ENCODE measurements at regions not wholly inside any gene's neighbourhood (a gene's known extent, or its start where the extent isn't known, plus 50 kb on each side); places are given as distances from the start of the nearest gene placed in this dataset.

DNA sequence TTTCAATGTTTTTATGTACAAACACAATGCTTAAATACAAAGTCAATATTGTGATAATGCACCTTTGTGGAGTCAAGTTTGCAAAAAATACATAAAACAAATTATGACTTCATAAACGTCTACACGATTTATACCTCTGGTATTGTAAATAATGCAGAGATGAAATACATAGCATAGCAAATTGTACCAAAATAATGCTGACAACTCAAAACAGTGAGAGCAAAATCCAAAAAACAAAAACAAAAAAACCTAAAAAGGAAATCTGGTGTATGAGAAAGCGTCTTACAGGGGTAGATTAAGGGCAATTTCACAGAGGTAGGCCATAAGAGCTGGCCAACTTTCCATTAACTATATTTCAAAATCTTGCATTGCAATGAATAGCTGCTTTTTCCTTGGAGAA is 161.5 kb upstream of the LRRC7 start:
- no peak for DNase-seq
- Mint-ChIP-seq H3K27ac (no peak overlapping the region), H3K4me3 (no peak overlapping the region), H3K4me1 (ENCODE audit: low read depth) (no peaks in the 10 kb centered on the region), H3K27me3 (ENCODE audit: insufficient read depth) (no peaks in the 10 kb centered on the region; the same call in 1 of the 2 replicates), H3K36me3 (ENCODE audit: low read depth) (no peaks in the 10 kb centered on the region), H3K9me3 (peaks cover 37% of the 10 kb centered on the region)
- TF ChIP-seq, protein P1, sequence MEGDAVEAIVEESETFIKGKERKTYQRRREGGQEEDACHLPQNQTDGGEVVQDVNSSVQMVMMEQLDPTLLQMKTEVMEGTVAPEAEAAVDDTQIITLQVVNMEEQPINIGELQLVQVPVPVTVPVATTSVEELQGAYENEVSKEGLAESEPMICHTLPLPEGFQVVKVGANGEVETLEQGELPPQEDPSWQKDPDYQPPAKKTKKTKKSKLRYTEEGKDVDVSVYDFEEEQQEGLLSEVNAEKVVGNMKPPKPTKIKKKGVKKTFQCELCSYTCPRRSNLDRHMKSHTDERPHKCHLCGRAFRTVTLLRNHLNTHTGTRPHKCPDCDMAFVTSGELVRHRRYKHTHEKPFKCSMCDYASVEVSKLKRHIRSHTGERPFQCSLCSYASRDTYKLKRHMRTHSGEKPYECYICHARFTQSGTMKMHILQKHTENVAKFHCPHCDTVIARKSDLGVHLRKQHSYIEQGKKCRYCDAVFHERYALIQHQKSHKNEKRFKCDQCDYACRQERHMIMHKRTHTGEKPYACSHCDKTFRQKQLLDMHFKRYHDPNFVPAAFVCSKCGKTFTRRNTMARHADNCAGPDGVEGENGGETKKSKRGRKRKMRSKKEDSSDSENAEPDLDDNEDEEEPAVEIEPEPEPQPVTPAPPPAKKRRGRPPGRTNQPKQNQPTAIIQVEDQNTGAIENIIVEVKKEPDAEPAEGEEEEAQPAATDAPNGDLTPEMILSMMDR (IDR thresholded peaks at IDR 0.05): no peak

DNA sequence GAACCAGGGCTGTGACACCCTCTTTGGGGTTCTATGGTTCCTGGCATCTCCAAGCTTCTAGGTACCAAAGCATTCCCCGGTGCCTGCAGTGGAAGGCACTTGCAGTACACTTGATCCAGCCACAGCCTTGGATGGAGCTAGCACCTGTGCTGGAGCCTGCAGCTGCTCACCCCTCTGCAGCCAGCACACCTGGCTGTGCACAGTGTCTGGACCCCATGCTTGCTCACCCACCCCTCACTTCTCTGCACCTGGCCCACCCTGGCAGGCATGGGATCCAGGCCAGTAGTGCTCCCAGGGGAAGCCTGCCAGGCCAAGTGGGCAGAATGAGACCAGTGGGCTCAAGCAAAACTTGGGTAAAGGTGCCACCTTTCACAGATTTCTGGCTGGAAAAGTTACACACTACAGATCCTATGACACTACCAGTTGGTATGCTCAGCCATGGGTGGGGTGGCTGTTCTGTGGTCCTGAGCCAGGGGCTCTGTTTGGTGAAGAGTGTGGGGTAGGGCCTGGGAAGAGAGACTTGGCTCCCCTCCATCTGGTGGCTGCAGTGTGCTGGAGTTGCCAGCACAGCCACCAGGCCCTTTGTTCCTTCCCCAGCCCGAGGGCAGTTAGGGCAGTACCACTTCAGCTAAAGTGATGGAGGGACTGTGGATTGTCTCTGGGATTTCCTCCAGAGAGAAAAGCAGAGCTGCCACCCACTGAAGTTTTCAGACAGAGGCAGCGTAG is 157.8 kb upstream of the LRRC7 start:
- Mint-ChIP-seq H3K27ac (no peak overlapping the region), H3K4me3 (no peak overlapping the region), H3K27me3 (ENCODE audit: insufficient read depth) (no peaks in the 10 kb centered on the region; the same call in 1 of the 2 replicates), H3K9me3 (peaks cover 26% of the 10 kb centered on the region), H3K4me1 (ENCODE audit: low read depth) (no peaks in the 10 kb centered on the region), H3K36me3 (ENCODE audit: low read depth) (no peaks in the 10 kb centered on the region)
- DNase-seq: no peak
- TF ChIP-seq, protein P1 (IDR thresholded peaks at IDR 0.05): no peak

DNA sequence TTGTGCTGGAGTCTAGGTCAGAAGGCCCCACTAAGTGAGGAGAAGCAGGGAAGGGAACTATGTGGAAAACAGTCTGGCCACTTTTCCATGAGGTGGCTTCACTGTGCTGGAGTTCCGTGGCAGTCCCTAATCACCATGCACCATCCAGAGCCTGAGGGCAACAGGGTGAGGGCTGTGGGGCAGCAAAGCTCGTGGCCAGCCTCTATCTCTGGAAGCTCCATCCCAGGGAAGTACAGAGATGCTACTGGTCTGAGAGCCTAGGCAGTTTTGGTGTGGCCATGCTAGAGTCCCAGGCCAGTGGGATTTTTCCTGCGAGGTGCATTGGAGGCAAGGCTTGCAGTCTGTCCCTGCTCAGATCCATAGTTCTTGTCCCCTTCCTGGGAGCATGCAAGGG is 157.3 kb upstream of the LRRC7 start:
- H3K4me3 Mint-ChIP-seq: no peak overlapping the region
- H3K27me3 Mint-ChIP-seq (ENCODE audit: insufficient read depth): no peaks in the 10 kb centered on the region; the same call in 1 of the 2 replicates
- H3K36me3 Mint-ChIP-seq (ENCODE audit: low read depth): no peaks in the 10 kb centered on the region; the same call in 1 of the 2 replicates
- H3K9me3 Mint-ChIP-seq: peaks cover 26% of the 10 kb centered on the region
- H3K27ac Mint-ChIP-seq: no peak overlapping the region
- DNase-seq: no peak
- no peaks in the 10 kb centered on the region for H3K4me1 Mint-ChIP-seq (ENCODE audit: low read depth)
- TF ChIP-seq, protein P1 (IDR thresholded peaks at IDR 0.05): no peak

DNA sequence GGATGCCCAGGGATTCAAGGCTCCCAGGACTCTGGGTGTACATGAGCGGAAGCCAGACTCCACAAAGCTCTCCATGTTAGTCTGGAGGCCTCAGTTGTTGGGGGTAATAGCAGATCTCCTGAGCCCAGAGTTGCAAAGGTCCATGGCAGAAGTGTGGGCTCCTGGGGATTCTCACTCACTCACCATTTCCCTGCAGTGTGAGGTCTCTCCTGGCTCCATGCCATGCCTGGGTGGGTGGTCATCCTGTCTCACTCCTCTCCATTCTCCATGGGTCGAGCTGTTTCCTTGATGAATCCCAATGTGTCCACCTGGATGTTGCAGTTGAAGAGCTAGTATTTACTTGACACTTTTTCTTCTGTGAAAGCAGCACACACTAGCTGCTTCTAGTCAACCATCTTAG is 156.8 kb upstream of the LRRC7 start:
- Mint-ChIP-seq H3K4me1 (ENCODE audit: low read depth) (no peaks in the 10 kb centered on the region), H3K4me3 (no peak overlapping the region), H3K36me3 (ENCODE audit: low read depth) (no peaks in the 10 kb centered on the region; the same call in 1 of the 2 replicates), H3K9me3 (peaks cover 26% of the 10 kb centered on the region), H3K27ac (no peak overlapping the region), H3K27me3 (ENCODE audit: insufficient read depth) (no peaks in the 10 kb centered on the region; the same call in 1 of the 2 replicates)
- DNase-seq: no peak
- TF ChIP-seq, protein P1 (IDR thresholded peaks at IDR 0.05): no peak

DNA sequence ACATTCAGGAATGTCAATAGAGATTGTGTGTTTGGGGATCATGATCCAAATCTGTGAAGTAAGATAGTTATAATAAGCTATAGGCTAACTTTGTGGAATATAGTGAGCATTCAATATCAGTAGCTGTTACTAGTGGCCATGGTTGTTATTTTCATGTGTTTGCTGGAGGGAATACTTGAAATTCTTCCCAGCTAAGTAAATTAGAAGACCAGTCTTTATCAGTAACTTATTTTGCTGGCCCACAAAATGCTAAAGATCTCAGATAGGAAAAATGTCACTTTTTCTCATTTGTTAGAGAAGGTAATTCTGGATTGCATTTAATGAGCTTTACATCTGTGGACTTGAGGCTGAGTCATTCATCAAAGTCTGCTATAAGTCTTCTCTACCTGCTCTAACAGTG is 156.1 kb upstream of the LRRC7 start:
- no peaks in the 10 kb centered on the region for H3K4me1 Mint-ChIP-seq (ENCODE audit: low read depth)
- DNase-seq: no peak
- no peaks in the 10 kb centered on the region; the same call in 1 of the 2 replicates for H3K36me3 Mint-ChIP-seq (ENCODE audit: low read depth)
- no peaks in the 10 kb centered on the region; the same call in 1 of the 2 replicates for H3K27me3 Mint-ChIP-seq (ENCODE audit: insufficient read depth)
- TF ChIP-seq, protein P1 (IDR thresholded peaks at IDR 0.05): no peak
- peaks cover 28% of the 10 kb centered on the region for H3K9me3 Mint-ChIP-seq
- no peak overlapping the region for H3K4me3 Mint-ChIP-seq
- no peak overlapping the region for H3K27ac Mint-ChIP-seq
